NCI-H82 (cell line): ENCODE measurements at regions not wholly inside any gene's neighbourhood (a gene's known extent, or its start where the extent isn't known, plus 50 kb on each side); places are given as distances from the start of the nearest gene placed in this dataset.
A peak's percentile ranks its signal among the peaks of the same experiment; 100 is the strongest.

ENCODE experiments used
- DNase-seq: peaks from one replicate; lab custom pipeline; 2025; lab: John Stamatoyannopoulos, UW

- no peak for DNase-seq
These were observed 616.6 kb downstream of the METTL4 start for GRCh38 chr18:1954583-1955312.

GRCh38 chr18:1958798-1959197 is 612.5 kb downstream of the METTL4 start:
- DNase-seq = no peak

DNA sequence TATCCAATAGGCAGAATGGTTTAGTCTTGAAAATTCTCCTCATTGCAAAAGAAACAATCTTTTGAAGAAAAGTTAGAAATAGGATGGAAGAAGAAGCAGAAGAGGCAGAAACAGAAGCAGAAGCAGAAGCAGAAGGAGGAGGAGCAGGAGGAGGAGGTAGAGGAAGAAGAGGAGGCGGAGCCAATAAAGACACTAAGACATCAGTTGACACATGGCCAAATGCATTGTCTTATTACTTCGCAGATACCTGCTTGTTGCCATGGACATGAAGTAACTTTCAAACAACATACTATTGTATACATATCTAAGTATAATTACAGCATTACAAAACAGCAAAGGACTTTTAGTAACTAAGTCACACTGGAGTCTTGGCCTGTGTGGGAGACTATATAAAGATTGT is 606.3 kb downstream of the METTL4 start:
- DNase-seq = no peak

GRCh38 chr18:1965541-1965940 is 605.8 kb downstream of the METTL4 start:
- DNase-seq = no peak

DNA sequence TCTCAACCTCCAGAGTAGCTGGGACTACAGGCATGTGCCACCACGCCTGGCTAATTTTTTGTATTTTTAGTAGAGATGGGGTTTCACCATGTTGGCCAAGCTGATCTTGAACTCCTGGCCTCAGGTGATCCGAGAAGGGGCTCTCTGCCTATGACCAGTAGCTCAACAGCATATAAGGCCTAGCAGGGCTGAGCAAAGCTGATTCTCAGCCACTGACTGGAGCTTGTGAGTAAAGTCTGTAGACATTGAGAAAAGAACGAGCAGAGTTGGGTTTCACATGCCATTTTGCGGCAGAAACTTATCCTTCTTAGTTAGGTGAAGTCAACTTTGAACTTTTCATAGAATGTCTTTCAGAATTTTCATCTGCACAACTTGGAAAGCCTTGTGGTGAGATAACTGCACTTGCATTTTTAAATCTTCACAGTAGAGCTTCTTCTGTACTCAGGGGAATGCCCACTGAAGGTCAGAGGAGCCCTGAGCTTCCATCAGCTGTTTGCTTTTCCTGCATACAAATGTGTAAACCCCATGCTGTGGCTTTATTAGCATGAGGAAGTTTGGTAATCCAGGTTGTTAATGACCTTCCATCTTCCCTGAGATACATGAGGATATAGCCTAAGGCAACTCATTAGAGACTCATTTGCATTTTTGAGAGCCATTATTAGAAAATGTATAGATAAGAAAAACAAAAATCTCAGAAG is 602.4 kb downstream of the METTL4 start:
- no peak for DNase-seq

DNA sequence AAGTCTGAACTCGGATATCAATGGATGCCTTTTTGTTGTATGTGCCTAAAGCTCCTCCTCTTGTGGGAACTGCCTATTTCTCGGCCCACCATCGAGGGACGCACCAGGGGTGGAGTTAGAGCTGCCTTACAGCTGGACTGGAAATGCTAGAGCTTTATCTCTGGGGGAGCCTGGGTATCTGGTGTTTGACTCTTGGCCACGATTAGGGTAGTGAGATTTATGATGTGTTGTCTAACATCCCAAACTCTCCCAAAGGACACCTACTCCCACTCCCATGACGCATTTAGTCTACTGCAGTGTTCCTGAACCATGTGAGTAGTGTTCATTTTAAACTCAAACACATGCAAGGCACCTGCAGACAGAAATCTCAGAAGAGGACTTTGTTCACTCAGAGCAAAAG is 594.8 kb downstream of the METTL4 start:
- peak; percentile 12 for DNase-seq

DNA sequence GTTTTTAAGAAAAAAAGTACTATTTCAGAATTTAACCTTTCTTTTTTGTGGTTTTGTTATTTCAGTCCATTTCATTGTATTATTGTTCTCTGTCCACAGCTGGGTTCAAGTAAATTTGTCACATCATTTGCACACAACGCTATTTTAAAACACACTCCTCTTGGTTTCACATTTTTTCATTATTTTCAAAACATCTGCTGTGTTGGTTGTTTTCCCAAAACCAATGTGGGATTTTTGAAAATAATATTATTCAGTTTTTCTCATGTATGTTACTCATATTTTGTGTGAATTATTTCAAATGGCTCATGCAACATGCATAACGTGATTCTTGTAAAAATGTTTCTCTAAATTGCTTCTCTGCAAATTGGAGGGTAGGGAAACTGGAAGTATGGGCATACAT is 589.2 kb downstream of the METTL4 start:
- no peak for DNase-seq

DNA sequence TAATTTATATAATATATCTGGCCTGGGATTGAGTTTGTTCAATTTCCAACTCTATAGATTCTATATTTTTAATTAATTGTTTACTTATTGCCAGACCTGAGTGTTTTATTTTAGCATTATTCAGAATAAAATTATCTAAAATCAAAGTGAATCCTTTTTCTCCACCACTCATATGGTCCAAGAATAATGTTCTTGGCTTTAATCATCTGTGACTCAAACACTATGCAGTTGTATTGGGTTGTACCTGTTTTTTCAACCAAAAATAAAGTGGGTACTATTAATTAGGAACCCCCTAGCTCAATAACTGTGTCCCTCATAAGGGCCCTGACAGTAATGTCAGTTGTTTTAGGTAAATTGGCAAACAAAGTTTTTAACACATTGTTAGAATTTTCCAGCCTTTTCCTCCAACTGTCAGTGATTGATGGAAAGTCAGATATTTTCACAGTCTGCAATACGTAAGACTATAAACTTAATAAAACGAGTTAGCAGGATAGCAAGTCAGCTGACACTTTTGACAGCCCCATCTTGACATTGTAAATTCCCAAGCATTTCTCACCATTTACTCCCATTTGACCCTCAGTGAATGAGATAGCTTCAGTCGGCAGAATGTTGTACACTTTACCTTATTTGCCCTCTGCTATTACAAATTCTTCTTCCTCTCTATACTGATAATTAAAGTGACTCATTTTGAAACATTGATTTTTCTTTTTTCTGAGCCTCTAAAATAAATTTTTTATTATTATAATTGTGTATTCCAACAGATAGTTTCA is 587.4 kb downstream of the METTL4 start:
- DNase-seq = no peak

DNA sequence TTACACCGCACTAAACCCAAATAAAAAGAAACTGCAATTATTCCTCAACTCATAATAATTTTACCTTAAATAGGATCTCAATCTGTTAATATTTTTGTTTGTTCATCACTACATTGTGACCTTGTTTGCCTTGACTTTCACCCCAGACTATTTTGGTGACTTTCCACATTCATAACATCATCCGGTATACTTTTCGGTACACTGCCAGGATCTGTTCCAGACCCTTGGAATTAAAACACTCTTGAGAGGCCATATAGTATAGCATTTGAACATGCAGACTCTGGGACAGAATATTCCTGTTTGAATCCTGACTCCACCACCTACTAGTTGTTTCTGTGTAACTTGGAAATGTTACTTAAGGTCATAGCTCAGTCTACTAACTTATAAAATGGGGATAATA is 577.4 kb downstream of the METTL4 start:
- DNase-seq = no peak

DNA sequence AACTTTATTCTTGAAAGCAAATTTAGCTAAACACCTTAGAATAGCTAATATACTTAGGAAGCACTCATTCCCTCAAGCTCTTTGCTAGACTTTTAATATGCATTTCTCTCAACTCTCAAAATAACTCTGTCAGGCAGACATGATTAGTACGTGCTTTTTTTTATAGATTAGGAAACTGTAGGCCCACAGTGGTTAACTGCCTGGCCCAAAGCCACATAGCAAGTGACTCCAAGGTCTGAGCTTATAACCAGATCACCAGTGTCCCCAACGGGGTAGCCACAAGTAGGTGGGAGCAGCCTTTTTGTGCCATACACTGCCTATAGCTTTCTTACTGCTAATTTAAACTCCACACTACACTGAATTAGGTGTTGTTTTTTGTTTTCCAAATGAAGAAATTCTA is 576.8 kb downstream of the METTL4 start:
- peak; percentile 45 for DNase-seq

- DNase-seq = peak; percentile 19
These were observed 576.2 kb downstream of the METTL4 start for GRCh38 chr18:1995041-1995612.

DNA sequence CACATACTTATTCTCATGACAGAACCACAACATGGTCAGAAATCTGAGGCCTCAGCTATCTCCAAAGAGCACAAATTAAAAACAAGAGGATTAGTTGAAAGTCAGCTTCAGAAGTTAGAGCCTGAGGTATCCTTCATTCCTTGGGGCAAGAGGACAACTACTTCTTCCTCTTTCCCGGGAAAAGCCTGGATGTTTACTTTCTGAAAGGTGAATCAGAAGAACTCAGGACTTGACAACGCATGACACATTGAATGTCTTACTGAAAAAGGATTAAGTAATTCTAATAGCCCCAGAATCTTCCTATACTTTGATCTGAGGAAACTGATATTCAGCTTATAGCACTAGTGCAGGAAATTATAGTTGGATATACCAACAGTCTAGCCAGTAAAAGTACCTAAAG is 573.2 kb downstream of the METTL4 start:
- peak; percentile 31 for DNase-seq

DNA sequence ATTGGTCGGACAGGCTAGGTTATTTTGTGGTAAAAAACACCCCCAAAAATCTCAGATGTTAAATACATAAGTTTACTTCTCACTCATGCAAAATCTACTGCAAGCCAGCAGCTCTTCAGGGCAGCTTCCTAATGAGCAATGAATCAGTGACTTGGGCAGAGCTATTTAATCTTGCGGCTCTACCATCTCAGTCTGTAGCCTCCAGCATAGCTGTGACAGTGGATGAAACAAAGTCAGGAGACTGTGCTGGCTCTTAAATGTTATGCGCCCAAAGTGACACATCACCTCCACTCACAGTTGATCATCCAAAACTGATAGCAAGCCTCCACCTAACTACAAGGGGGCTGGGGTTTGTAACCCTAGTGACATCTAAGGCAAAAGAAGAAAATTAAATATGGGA is 571.9 kb downstream of the METTL4 start:
- peak; percentile 42 for DNase-seq

DNA sequence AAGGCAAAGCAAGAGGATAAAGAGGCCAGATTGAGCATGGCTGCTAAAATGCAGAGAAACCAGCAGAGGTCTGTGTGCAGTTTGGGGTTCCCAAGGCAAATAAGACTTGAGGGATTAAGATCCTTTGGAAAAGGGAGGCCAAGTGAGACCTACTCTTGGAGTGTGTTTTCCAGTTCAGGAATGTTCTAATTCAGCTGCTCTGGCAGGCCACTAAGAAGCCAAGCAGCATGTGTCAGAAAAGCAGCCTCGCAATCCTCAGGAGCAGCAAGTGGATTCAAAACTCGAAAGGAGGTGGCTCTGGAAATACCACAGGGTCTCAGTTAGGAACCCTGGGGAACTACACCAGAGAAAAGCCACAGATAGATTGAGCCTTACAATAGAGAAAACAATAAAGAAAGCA is 569.2 kb downstream of the METTL4 start:
- peak; percentile 74 for DNase-seq

GRCh38 chr18:2002604-2003003 is 568.7 kb downstream of the METTL4 start:
- DNase-seq = peak; percentile 36

GRCh38 chr18:2009942-2010697 is 561.2 kb downstream of the METTL4 start:
- no peak for DNase-seq

GRCh38 chr18:2027016-2027415 is 544.3 kb downstream of the METTL4 start:
- DNase-seq = no peak

GRCh38 chr18:2027756-2028155 is 543.5 kb downstream of the METTL4 start:
- no peak for DNase-seq

DNA sequence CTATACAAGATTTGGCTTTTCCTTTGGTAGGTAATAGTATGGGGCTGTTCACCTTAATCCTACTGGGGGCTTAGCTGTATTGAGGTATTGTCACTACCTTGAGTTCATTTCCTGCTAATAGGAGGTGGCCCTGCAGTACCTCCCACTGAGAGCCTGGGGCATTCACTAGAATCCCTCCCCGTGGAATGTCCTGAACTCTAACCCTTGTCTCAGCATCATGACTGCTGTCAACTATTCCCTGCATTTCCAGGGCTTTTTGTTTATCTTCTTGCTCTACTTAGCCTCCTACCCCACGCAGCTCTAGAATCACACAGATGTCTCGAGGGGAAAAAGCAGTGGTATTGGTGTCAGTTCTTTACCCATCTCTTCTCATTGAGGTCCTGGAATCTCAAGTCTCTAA is 542.3 kb downstream of the METTL4 start:
- no peak for DNase-seq

DNA sequence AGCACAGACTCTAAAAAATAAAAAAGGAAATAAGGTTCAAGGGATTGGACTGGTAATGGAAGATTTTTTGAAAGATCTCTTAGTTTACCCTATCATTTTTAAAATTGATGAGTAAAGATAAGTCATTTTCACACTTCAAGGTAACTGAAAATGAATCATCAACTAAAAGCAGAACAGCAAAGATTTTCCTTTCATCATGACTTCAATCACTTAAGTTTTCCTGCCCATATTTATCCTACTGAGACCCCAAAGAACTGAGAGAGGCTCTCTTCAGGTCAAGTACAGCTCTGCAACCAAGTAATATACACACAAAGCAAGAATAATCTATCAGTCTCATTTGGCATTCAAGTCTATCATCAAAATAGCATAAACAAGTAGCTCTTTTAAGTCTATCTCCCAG is 540.7 kb downstream of the METTL4 start:
- no peak for DNase-seq

- DNase-seq = no peak
These were observed 539.3 kb downstream of the METTL4 start for GRCh38 chr18:2032036-2032435.

DNA sequence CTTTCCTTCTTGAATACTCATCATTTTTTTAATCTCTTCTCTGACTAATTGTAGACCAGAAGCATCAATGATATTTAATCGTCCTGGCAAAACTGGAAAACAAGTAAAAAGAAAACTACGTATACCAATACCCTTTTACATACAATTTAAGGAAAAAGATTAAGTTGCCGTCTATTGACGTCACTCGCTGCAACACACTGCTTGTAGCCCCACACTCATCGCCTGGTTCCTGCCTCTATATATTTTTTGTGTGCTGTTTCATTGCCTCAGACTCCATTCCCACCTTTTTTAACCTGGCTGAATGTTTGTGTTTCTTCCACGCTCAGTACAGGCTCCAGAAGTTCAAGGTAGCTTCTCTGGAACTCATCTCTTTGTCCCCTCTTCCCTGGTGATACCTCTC is 536.2 kb downstream of the METTL4 start:
- no peak for DNase-seq
